Psoas muscle (tissue), 7 donors: ENCODE measurements at regions not wholly inside any gene's neighbourhood (a gene's known extent, or its start where the extent isn't known, plus 50 kb on each side); places are given as distances from the start of the nearest gene placed in this dataset.
"Not testable (repeated sequence)": the region's sequence is repeated elsewhere in the genome, so short reads cannot be mapped to it uniquely, and the experiment has no call there.

ENCODE experiments used
- ATAC-seq, 4 donors: fragments of 200-7000 bp; cut with Tn5 transposase; one replicate each; pipeline ENCODE4 v1.9.1; 2020; ENCODE audit warnings: moderate library complexity in 3 of 4, mild to moderate bottlenecking in 2 of 4
- DNase-seq, 2 donors: peaks; one replicate each; pipeline ENCODE4 v3.0.0-alpha.2; 2020
- H3K27ac ChIP-seq: fragments of 200-600 bp; one replicate; pipeline ENCODE4 v1.8.0; 2022
- H3K27me3 ChIP-seq, 3 donors: fragments of 200-600 bp in 1 of 3; one replicate each; pipeline versions ENCODE4 v1.6.1 to v1.8.0; 2013 to 2022; ENCODE audit warnings: low read length in 2 of 3, mild to moderate bottlenecking in 2 of 3, moderate library complexity in 1 of 3; ENCODE audit not compliant: insufficient read depth in 3 of 3
- H3K36me3 ChIP-seq, 2 donors: fragments of 200-600 bp in 1 of 2; one replicate each; pipeline versions ENCODE4 v1.6.1 to v1.8.0; 2013 to 2022; ENCODE audit warnings: low read depth in 1 of 2, mild to moderate bottlenecking in 1 of 2, moderate library complexity in 1 of 2; ENCODE audit not compliant: insufficient read depth in 1 of 2
- H3K4me1 ChIP-seq: fragments of 200-600 bp; one replicate; pipeline ENCODE4 v1.8.0; 2022
- H3K4me3 ChIP-seq: fragments of 200-600 bp; one replicate; pipeline ENCODE4 v1.8.0; 2022; ENCODE audit warnings: mild to moderate bottlenecking
- H3K9me3 ChIP-seq: fragments of 200-600 bp; one replicate; pipeline ENCODE4 v1.8.0; 2022
- WGBS, 3 donors: extraction: QIAGEN DNeasy Blood & Tissue Kit; methylation state at CpG; one replicate each; pipeline versions ENCODE4 v1.1.6 to v1.1.7; 2013; 5-methylcytosine and 5-hydroxymethylcytosine counted together
- intact Hi-C, 2 donors: fragments of 100-400 bp; cut with DNase I; formaldehyde crosslinking; loops; one replicate each; pipeline versions ENCODE4 v1.11.0 to v1.14.2; 2022
- TF ChIP-seq, protein P1 (sequence below): fragments of 200-600 bp; IDR thresholded peaks from one replicate; pipeline ENCODE4 v1.8.0; 2022; ENCODE audit warnings: antibody characterized with exemption
- donor health status: healthy with polysubstance abuse.
- donor health status: DM: no; HTN: no; CAD: no; lungs with moderate emphysema.
- donor health status: Bipolar disorder and iron deficiency.
- donor health status: healthy.
- donor health status: DM: yes; HTN: yes; CAD: no.
- donor health status: DM: no; HTN: no; CAD: no.
- donor health status: DM: yes; HTN: yes; CAD: no.

- DNase-seq = no peak
- TF ChIP-seq, protein P1, sequence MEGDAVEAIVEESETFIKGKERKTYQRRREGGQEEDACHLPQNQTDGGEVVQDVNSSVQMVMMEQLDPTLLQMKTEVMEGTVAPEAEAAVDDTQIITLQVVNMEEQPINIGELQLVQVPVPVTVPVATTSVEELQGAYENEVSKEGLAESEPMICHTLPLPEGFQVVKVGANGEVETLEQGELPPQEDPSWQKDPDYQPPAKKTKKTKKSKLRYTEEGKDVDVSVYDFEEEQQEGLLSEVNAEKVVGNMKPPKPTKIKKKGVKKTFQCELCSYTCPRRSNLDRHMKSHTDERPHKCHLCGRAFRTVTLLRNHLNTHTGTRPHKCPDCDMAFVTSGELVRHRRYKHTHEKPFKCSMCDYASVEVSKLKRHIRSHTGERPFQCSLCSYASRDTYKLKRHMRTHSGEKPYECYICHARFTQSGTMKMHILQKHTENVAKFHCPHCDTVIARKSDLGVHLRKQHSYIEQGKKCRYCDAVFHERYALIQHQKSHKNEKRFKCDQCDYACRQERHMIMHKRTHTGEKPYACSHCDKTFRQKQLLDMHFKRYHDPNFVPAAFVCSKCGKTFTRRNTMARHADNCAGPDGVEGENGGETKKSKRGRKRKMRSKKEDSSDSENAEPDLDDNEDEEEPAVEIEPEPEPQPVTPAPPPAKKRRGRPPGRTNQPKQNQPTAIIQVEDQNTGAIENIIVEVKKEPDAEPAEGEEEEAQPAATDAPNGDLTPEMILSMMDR = no peak
- WGBS, 3 donors = 9 to 74% (median 58%) methylated on average over 2 of the region's 2 CpGs
- ATAC-seq = no peak
- Histone ChIP-seq H3K4me1 (no peaks in the 10 kb centered on the region), H3K36me3 (no peaks in the 10 kb centered on the region), H3K27ac (no peak overlapping the region), H3K27me3 (no peaks in the 10 kb centered on the region), H3K4me3 (no peak overlapping the region), H3K9me3 (no peaks in the 10 kb centered on the region)
- intact Hi-C loops = no loop called here
Measured at GRCh38 chr12:33115716-33116115, 219.1 kb upstream of the PKP2 start.

DNA sequence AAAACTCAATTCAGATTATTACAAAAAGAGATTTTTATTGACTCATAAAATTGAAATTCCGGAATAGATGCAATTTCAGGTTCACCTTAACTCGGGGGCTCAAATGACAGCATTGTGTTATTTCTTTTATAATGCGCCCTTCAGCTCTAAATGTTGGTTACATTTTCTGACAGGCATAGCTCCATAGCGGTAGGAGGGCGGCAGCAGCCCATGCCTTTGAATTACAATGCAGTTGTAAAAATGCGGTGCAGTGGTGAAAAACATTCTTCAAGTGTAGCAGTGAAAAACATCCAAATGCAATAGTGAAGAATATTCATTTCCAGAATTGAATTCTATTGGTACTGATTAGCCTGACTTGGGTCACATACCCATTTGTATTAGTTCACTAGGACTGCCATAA lies 215.3 kb upstream of the PKP2 start:
- Histone ChIP-seq H3K9me3 (no peaks in the 10 kb centered on the region), H3K36me3 (no peaks in the 10 kb centered on the region), H3K4me3 (no peak overlapping the region), H3K4me1 (no peaks in the 10 kb centered on the region), H3K27me3 (no peaks in the 10 kb centered on the region), H3K27ac (no peak overlapping the region)
- WGBS, 3 donors = 36 to 42% (median 42%) methylated on average over 6 of the region's 6 CpGs
- TF ChIP-seq, protein P1 = no peak
- ATAC-seq (no peak), DNase-seq (no peak)
- intact Hi-C loops = no loop called here

DNA sequence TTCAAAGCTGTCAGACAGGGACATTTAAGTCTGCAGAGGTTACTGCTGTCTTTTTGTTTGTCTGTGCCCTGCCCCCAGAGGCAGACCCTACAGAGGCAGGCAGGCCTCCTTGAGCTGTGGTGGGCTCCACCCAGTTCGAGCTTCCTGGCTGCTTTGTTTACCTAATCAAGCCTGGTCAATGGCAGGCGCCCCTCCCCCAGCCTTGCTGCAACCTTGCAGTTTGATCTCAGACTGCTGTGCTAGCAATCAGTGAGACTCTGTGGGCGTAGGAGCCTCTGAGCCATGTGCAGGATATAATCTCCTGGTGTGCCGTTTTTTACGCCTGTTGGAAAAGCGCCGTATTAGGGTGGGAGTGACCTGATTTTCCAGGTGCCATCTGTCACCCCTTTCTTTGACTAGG lies 211.2 kb upstream of the PKP2 start:
- WGBS, 3 donors = 75 to 80% (median 78%) methylated on average over 2 to 7 of the region's 7 CpGs
- ATAC-seq, H3K9me3 ChIP-seq, DNase-seq, intact Hi-C loops, H3K27me3 ChIP-seq, H3K27ac ChIP-seq, H3K4me3 ChIP-seq, H3K36me3 ChIP-seq, H3K4me1 ChIP-seq: not testable (repeated sequence)

DNA sequence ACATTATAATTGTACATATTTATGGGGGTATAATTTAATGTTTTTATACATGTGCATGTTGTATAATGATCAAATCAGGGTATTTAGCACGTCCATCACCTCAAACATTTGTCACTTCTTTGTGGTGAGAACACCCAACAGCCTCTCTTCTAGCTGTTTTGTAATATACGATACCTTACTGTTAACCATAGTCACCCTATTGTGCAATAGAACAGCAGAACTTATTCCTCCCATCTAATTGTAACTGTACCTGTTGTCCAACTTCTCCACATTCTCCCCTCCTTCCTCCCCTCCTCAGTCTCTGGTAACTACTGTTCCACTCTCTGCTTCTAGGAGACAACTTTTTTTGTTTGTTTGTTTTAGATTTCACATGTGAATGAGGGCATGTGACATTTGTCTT lies 197.0 kb upstream of the PKP2 start:
- H3K4me1 ChIP-seq = no peaks in the 10 kb centered on the region
- H3K9me3 ChIP-seq = no peaks in the 10 kb centered on the region
- ATAC-seq (no peak), DNase-seq (no peak)
- TF ChIP-seq, protein P1 = no peak
- intact Hi-C loops = no loop called here
- H3K27ac ChIP-seq = no peak overlapping the region
- no peak overlapping the region for H3K4me3 ChIP-seq
- H3K36me3 ChIP-seq = no peaks in the 10 kb centered on the region
- 54 to 67% (median 57%) methylated on average over 2 of the region's 2 CpGs for WGBS, 3 donors
- H3K27me3 ChIP-seq = no peaks in the 10 kb centered on the region

- intact Hi-C loops, ATAC-seq, H3K4me1 ChIP-seq, H3K4me3 ChIP-seq, DNase-seq, H3K9me3 ChIP-seq, H3K27ac ChIP-seq, H3K27me3 ChIP-seq, H3K36me3 ChIP-seq: not testable (repeated sequence)
- 60 to 92% (median 78%) methylated on average over 1 of the region's 1 CpG for WGBS, 3 donors
Measured at GRCh38 chr12:33087876-33088275, 191.3 kb upstream of the PKP2 start.

GRCh38 chr12:33076401-33076800 lies 179.8 kb upstream of the PKP2 start:
- H3K27ac ChIP-seq, H3K36me3 ChIP-seq, intact Hi-C loops, H3K9me3 ChIP-seq, H3K27me3 ChIP-seq, DNase-seq, H3K4me1 ChIP-seq, H3K4me3 ChIP-seq, ATAC-seq: not testable (repeated sequence)
- WGBS, 3 donors = 82 to 92% (median 86%) methylated on average over 9 of the region's 9 CpGs

DNA sequence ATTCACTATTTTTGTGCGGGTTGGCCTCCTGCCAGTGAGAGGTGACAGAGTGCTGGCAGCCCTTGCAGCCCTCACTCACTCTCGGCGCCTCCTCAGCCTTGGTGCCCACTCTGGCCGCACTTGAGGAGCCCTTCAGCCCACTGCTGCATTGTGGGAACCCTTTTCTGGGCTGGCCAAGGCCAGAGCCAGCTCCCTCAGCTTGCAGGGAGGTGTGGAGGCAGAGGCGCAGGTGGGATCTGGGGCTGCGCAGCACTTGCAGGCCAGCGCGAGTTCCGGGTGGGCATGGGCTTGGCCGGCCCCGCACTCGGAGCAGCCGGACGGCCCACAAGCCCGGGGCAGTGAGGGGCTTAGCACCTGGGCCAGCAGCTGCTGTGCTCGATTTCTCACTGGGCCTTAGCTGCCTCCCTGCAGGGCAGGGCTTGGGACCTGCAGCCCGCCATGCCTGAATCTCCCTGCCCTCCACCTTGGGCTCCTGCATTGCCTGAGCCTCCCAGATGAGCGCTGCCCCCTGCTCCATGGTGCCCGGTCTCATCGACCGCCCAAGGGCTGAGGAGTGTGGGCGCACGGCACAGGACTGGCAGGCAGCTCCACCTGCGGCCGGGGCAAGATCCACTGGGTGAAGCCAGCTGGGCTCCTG lies 178.7 kb upstream of the PKP2 start:
- H3K27me3 ChIP-seq, H3K27ac ChIP-seq, H3K4me3 ChIP-seq, H3K4me1 ChIP-seq, DNase-seq, H3K9me3 ChIP-seq, intact Hi-C loops, H3K36me3 ChIP-seq, ATAC-seq: not testable (repeated sequence)
- 88 to 92% (median 90%) methylated on average over 19 to 25 of the region's 25 CpGs for WGBS, 3 donors
